Right forelimb (tissue), 1 donor: ENCODE measurements at regions not wholly inside any gene's neighbourhood (a gene's known extent, or its start where the extent isn't known, plus 50 kb on each side); places are given as distances from the start of the nearest gene placed in this dataset.
"Not testable (repeated sequence)": the region's sequence is repeated elsewhere in the genome, so short reads cannot be mapped to it uniquely, and the experiment has no call there.

ENCODE experiments used
- DNase-seq: peaks from one replicate; pipeline ENCODE4 v3.0.0-alpha.2; 2018

- DNase-seq: no peak
Measured at GRCh38 chr22:48309836-48310235, 1517.8 kb downstream of the BRD1 start.

GRCh38 chr22:48309115-48309705, 1518.5 kb downstream of the BRD1 start:
- DNase-seq: no peak

GRCh38 chr22:48307931-48308330, 1519.7 kb downstream of the BRD1 start:
- no peak for DNase-seq

- DNase-seq: no peak
Measured at GRCh38 chr22:48306785-48307510, 1520.7 kb downstream of the BRD1 start.

GRCh38 chr22:48306284-48306683, 1521.4 kb downstream of the BRD1 start:
- DNase-seq: no peak

- DNase-seq: no peak
Measured at GRCh38 chr22:48305726-48306235, 1521.9 kb downstream of the BRD1 start.

- no peak for DNase-seq
Measured at GRCh38 chr22:48303369-48303725, 1524.3 kb downstream of the BRD1 start.

GRCh38 chr22:48302657-48303368, 1524.9 kb downstream of the BRD1 start:
- no peak for DNase-seq

GRCh38 chr22:48301908-48302307, 1525.8 kb downstream of the BRD1 start:
- DNase-seq: no peak

- no peak for DNase-seq
Measured at GRCh38 chr22:48301421-48301820, 1526.3 kb downstream of the BRD1 start.

- DNase-seq: no peak
Measured at GRCh38 chr22:48300877-48301276, 1526.8 kb downstream of the BRD1 start.

GRCh38 chr22:48299801-48300200, 1527.9 kb downstream of the BRD1 start:
- no peak for DNase-seq

GRCh38 chr22:48299124-48299523, 1528.5 kb downstream of the BRD1 start:
- DNase-seq: no peak

- DNase-seq: no peak
Measured at GRCh38 chr22:48297296-48297695, 1530.4 kb downstream of the BRD1 start.

GRCh38 chr22:48289954-48290353, 1527.5 kb downstream of the TBC1D22A start:
- not testable (repeated sequence) for DNase-seq

GRCh38 chr22:48288376-48288940, 1526.0 kb downstream of the TBC1D22A start:
- no peak for DNase-seq

- no peak for DNase-seq
Measured at GRCh38 chr22:48287031-48287430, 1524.6 kb downstream of the TBC1D22A start.

- no peak for DNase-seq
Measured at GRCh38 chr22:48284671-48285070, 1522.2 kb downstream of the TBC1D22A start.

GRCh38 chr22:48282804-48283203, 1520.4 kb downstream of the TBC1D22A start:
- no peak for DNase-seq

- no peak for DNase-seq
Measured at GRCh38 chr22:48279461-48279756, 1517.0 kb downstream of the TBC1D22A start.

GRCh38 chr22:48278620-48279460, 1516.4 kb downstream of the TBC1D22A start:
- no peak for DNase-seq

- no peak for DNase-seq
Measured at GRCh38 chr22:48277868-48278581, 1515.6 kb downstream of the TBC1D22A start.
